ENCODE measurements at regions not wholly inside any gene's neighbourhood (a gene's known extent, or its start where the extent isn't known, plus 50 kb on each side); places are given as distances from the start of the nearest gene placed in this dataset.

DNA sequence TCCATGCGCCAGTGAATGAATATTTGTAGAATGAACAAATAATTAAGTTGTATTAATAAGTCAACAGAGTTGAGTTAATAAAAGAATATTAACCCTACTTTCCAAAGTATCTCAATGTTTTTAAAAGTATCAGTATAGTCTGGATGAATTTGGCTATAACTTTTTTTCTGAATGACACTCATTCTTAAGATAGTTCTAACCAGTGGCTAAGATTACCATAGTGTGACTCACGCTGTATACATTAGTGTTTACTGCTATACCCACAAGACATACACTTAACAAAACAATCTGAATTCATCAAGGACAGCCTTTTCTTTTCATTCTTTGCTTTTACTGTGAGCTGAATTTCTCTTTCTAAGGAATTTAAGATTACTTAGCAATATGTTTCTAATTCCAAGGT, 77.0 kb upstream of the PDE1A start:
- TF ChIP-seq, protein P1, sequence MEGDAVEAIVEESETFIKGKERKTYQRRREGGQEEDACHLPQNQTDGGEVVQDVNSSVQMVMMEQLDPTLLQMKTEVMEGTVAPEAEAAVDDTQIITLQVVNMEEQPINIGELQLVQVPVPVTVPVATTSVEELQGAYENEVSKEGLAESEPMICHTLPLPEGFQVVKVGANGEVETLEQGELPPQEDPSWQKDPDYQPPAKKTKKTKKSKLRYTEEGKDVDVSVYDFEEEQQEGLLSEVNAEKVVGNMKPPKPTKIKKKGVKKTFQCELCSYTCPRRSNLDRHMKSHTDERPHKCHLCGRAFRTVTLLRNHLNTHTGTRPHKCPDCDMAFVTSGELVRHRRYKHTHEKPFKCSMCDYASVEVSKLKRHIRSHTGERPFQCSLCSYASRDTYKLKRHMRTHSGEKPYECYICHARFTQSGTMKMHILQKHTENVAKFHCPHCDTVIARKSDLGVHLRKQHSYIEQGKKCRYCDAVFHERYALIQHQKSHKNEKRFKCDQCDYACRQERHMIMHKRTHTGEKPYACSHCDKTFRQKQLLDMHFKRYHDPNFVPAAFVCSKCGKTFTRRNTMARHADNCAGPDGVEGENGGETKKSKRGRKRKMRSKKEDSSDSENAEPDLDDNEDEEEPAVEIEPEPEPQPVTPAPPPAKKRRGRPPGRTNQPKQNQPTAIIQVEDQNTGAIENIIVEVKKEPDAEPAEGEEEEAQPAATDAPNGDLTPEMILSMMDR (IDR thresholded peaks at IDR 0.05): no peak
- no peak for TF ChIP-seq POLR2AphosphoS5 (IDR thresholded peaks at IDR 0.05; ENCODE audit: low read depth, low read length)
- TF ChIP-seq, protein P2, sequence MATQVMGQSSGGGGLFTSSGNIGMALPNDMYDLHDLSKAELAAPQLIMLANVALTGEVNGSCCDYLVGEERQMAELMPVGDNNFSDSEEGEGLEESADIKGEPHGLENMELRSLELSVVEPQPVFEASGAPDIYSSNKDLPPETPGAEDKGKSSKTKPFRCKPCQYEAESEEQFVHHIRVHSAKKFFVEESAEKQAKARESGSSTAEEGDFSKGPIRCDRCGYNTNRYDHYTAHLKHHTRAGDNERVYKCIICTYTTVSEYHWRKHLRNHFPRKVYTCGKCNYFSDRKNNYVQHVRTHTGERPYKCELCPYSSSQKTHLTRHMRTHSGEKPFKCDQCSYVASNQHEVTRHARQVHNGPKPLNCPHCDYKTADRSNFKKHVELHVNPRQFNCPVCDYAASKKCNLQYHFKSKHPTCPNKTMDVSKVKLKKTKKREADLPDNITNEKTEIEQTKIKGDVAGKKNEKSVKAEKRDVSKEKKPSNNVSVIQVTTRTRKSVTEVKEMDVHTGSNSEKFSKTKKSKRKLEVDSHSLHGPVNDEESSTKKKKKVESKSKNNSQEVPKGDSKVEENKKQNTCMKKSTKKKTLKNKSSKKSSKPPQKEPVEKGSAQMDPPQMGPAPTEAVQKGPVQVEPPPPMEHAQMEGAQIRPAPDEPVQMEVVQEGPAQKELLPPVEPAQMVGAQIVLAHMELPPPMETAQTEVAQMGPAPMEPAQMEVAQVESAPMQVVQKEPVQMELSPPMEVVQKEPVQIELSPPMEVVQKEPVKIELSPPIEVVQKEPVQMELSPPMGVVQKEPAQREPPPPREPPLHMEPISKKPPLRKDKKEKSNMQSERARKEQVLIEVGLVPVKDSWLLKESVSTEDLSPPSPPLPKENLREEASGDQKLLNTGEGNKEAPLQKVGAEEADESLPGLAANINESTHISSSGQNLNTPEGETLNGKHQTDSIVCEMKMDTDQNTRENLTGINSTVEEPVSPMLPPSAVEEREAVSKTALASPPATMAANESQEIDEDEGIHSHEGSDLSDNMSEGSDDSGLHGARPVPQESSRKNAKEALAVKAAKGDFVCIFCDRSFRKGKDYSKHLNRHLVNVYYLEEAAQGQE (IDR thresholded peaks at IDR 0.05; ENCODE audit: insufficient read depth in 1 of 2, low read depth in 2 of 2, low read length in 1 of 2): no peak

Measured in Panc1 (cell line).